Iris pigment epithelial cell (primary cell): ENCODE measurements at regions not wholly inside any gene's neighbourhood (a gene's known extent, or its start where the extent isn't known, plus 50 kb on each side); places are given as distances from the start of the nearest gene placed in this dataset.
"Not testable (repeated sequence)": the region's sequence is repeated elsewhere in the genome, so short reads cannot be mapped to it uniquely, and the experiment has no call there.

ENCODE experiments used
- DNase-seq: peaks from one replicate; pipeline ENCODE4 v3.0.0-alpha.2; 2011; ENCODE audit warnings: low read depth

GRCh38 chr4:177185579-177185978, 124.1 kb upstream of the NEIL3 start:
- DNase-seq: no peak

GRCh38 chr4:177187371-177187770, 122.3 kb upstream of the NEIL3 start:
- DNase-seq: no peak

- DNase-seq: peak; percentile 24
Measured at GRCh38 chr4:177190995-177191580, 118.6 kb upstream of the NEIL3 start.

- no peak for DNase-seq
Measured at GRCh38 chr4:177191586-177191985, 118.1 kb upstream of the NEIL3 start.

GRCh38 chr4:177191991-177192390, 117.7 kb upstream of the NEIL3 start:
- DNase-seq: no peak

- DNase-seq: not testable (repeated sequence)
Measured at GRCh38 chr4:177193024-177193715, 116.5 kb upstream of the NEIL3 start.

- no peak for DNase-seq
Measured at GRCh38 chr4:177194906-177195305, 114.8 kb upstream of the NEIL3 start.

- no peak for DNase-seq
Measured at GRCh38 chr4:177196615-177197014, 113.1 kb upstream of the NEIL3 start.

GRCh38 chr4:177201614-177202013, 108.1 kb upstream of the NEIL3 start:
- DNase-seq: no peak

GRCh38 chr4:177204126-177204525, 105.5 kb upstream of the NEIL3 start:
- DNase-seq: no peak

- DNase-seq: no peak
Measured at GRCh38 chr4:177214935-177215334, 94.7 kb upstream of the NEIL3 start.

- DNase-seq: peak; percentile 33
Measured at GRCh38 chr4:177220376-177220775, 89.3 kb upstream of the NEIL3 start.

GRCh38 chr4:177222781-177223180, 86.9 kb upstream of the NEIL3 start:
- peak; percentile 16 for DNase-seq

GRCh38 chr4:177225605-177226004, 84.1 kb upstream of the NEIL3 start:
- no peak for DNase-seq

- no peak for DNase-seq
Measured at GRCh38 chr4:177227636-177228035, 82.0 kb upstream of the NEIL3 start.

- no peak for DNase-seq
Measured at GRCh38 chr4:177228599-177228998, 81.1 kb upstream of the NEIL3 start.

- DNase-seq: peak; percentile 25
Measured at GRCh38 chr4:177229331-177229730, 80.3 kb upstream of the NEIL3 start.

- no peak for DNase-seq
Measured at GRCh38 chr4:177232473-177232872, 77.2 kb upstream of the NEIL3 start.

- peak; percentile 46 for DNase-seq
Measured at GRCh38 chr4:177235026-177235425, 74.6 kb upstream of the NEIL3 start.

GRCh38 chr4:177236886-177237285, 72.8 kb upstream of the NEIL3 start:
- DNase-seq: no peak

- DNase-seq: no peak
Measured at GRCh38 chr4:177237291-177237690, 72.4 kb upstream of the NEIL3 start.

GRCh38 chr4:177239477-177239876, 70.2 kb upstream of the NEIL3 start:
- DNase-seq: no peak

GRCh38 chr4:177239878-177240277, 69.8 kb upstream of the NEIL3 start:
- no peak for DNase-seq
